Stimulated activated CD8-positive, alpha-beta memory T cell treated with anti-CD3 and anti-CD28 coated beads, Interleukin-7, amount 100 ng/mL, for 4 hours (primary cell): ENCODE measurements at regions not wholly inside any gene's neighbourhood (a gene's known extent, or its start where the extent isn't known, plus 50 kb on each side); places are given as distances from the start of the nearest gene placed in this dataset.

Experiments
- DNase-seq, 2 donors: peaks; one replicate each; pipeline ENCODE4 v3.0.0-alpha.2; 2020; ENCODE audit warnings: low read depth in 2 of 2

DNA sequence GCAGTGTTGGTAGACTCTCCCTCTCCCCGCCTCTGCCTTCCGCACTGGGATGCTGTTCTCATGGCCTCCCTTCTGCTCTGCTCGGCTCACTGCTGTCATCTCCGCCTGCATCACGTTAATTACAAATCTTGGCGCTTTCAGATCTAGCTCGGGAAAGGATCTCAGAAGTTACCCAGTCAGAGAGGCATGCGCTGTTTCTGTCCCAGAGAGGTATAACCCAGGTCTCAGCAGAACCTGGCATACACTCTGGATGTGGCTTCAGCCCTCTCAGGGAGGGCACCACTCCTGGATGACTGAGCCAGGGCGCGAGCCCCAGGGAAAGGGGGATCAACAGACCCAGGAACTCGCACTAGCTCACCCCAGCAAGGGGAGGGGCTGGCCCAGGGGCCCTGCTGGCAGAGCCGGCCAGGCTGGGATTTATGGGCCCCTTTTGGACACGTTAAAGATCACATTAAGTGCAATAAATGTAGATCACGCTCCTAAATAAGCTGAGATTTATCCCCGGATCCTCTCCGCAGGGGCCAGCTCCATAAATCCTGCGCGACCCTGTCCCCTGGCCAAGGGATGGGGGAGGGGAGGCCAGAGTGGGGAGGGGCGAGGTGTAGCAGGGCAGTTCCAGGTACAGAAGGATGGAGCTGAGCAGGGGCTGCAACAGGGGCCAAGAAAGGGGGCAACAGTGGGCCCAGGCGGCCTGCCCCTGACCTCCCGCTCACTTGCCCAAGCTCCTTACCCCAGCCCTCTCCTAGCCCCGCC lies 101.3 kb upstream of the ZBTB40 start:
- no peak for DNase-seq

DNA sequence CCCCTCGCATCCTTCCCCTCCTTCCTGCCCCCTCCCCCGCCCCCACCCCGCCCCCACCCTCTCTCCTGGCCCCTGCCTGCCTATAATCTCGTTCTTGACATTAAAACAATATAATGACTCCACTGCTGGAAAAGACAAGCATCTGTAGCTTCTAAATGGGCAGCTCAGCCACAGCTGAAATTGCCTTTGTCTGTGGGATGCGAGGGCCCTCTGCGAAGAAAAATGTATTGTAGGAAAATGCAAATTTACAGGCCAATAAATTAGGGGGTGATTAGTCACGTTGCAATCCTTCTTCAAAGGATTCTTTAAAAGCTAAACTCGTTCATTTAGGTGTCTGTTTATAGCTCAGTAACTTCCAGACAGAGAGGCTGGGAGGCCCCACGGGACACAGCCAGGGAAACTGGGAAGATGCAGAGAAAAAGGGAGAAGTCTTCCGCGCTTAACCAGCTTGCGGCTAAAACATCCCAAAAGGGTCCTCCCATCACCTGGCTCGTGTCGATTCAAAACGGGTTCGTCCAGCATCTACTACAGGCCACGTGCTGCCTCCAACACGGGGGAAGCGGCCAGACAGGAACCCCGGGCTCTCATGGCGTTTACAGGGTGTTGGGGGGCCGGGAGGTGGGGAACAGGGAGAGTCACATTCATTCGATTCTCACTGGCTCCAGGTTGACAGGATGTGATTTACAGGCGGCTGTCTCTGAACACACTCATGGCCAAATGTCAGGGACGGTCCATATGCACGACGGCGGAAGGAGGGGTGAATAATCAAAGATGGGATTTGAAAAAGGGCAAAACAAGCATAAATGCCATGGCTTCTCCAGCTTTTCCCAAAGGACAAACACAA lies 100.5 kb upstream of the ZBTB40 start:
- no peak for DNase-seq

DNA sequence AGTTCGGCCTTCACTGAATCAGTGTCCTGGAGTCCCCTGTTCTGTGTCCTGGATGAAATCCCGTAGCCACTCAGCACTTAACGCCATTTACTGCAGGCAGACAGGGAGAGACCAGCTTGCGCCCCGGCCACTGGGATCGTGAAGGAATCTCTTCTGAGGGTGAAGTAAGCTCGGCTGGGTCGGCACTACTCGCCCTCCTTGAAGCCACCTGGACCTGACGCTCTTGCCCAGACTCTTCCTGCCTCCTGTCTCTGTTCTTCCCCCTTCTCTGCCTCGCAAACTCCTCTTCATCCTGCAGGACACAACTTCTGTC lies 99.9 kb upstream of the ZBTB40 start:
- DNase-seq = no peak

DNA sequence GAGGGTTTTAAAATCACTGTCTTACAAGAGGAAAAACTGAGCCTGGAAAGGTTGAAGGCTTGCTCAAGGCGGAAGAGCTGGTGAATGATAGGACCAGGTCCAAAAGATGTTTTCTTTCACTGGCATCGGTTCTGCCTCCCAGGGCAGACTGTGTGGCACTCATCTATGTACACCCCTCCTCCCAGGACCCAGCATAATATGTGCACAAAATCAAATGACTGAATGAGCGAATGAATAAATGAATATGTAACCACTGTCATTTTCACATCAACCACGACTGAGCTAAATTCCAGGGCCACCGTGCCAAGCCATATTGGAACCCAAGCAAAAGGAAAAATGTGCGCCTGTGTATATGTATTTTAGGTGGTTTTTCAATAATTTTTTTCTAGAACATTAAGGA lies 99.3 kb upstream of the ZBTB40 start:
- no peak for DNase-seq

DNA sequence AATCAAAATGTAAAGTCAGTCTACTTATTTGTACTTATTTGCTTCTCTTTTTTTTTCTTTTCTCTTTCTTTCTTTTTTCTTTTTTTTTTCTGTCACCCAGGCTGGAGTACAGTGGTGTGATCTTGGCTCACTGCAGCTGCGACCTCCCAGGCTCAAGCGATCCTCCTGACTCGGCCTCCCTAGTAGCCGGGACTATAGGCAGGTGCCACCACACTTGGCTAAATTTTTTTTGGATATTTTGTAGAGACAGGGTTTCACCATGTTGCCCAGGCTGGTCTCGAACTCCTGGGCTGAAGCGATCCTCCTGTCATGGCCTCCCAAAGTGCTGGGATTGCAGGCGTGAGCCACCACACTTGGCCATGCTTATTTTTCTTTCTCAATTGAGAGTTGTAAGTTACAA lies 98.8 kb upstream of the ZBTB40 start:
- no peak for DNase-seq

DNA sequence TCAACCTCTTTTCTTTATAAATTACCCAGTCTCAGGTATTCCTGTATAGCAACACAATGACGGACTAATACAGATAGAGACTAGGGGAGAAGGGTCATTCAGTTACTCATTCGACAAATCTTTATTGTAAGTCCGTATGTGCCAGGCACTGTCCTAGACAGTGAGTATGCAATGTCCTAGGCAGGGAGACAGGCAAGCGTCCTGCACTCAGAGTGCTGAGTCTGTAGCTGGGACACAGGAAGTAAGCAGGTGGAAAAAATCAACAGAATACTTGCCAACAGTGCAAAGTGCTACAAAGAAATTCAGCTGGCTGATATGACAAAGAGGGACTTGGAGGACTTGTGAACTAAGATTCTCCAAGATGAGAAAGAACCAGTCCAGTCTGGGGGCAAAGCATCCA lies 92.2 kb upstream of the ZBTB40 start:
- DNase-seq = no peak

DNA sequence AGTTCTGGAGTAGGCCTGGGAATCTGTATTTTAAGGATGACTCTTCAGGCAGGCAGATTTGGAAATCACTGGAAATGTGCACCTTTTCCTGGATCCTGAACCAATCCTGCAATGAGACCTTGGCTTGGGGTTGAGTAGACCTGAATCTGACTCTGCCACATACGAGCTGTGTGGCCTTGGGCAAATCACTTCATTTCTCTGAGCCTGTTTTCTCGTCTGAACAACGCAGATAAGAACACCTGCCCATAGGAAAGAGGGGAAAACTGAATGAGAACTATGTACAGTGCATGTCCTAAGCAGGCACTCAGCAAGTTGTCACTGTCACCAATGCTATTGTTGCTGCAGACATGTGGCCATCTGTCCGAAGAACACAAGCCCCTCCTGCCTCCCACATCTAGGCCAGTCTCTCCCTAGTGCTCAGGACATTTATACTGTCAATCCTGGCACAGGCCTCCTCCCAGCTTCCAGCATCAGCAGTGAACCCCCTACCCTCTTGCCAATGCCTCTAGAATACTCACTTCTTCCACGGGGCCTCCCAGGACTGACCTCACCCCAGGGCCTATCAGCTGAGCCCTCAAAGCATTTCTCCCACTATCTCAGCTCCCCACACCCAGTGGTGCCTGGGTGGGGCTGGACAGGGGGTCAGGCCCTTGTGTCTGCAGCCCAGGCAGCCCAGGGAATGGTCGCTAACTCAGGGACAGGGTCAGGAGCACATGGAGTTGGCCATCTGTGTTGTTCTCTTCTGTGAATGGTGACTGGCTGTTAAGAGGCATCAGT lies 88.8 kb upstream of the ZBTB40 start:
- no peak for DNase-seq

DNA sequence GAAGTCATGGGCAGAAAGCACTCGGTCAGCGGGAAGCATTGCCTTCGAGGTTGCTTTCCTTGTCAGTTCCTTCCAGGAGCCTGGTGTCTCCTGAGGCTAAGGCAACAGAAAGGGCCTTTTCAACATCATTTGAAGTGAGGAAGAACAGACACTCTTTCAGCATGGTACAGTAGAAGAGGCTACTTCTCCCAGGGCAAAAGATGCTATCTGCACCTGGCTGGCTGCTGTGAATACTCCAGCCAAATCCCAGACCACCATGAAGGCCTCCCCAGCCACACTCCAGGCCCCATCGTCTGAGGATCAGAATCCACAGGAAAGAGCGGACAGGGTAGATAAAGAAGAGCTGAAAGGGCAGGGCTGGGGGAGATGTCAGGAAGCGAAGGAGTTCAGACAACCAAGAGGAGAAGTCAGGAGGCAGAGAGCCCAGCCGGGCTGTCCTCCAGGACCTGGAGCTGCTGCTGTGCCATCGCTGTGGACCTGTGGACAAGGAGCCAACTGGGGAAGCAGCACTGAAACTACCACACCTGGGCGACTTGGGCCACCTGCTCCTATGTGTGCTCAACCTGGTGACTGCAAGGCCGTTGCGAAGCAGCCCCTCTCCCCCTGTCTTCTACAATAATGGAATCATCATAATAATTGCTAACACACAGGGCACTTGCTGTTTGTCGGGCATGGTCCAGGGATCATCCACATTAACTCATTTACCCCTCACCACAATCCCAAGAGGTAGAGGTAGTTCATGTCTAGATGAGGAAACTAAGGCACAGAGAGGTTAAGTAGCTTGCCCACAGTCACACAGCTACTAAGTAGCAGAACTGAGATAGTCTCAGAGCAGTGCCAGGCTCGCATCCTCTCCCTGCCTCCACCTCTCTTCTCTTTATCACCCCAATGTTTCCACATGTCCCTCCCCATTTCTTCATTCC lies 88.0 kb upstream of the ZBTB40 start:
- no peak for DNase-seq

DNA sequence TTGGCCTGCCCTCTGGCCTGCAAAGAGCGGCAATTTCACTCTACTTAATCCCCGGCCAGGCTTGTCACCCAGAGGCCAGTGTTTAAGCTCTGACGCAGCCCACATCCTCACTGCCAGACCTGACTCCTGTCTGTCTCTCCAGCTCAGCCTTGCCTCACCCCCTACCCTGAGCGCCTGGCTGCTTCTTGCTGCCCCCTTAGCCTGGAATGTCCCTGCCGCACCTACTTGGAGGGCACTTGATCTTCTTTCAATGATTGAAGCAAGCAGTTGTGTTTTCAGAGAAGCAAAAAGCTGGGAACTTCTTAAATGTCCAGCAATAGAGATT lies 87.4 kb upstream of the ZBTB40 start:
- no peak for DNase-seq

DNA sequence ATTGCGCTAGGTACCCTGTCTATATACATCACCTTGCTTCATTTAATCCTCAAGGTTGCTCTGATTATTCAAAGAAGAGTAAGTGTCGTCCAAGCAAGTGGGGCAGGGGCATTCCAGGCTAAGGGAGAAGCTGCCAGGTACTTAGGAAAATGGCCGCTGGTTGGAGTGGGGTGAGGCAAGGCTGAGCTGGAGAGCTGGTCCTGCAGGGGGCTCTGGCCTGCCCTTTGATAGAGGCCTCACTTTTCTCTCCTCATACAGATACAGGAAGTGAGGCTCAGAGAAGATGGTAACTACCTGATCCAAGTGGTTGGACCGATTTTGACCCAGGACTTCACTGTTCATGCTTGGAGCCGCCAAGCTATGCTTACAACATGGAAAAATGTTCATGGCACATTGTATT lies 86.9 kb upstream of the ZBTB40 start:
- DNase-seq = no peak

DNA sequence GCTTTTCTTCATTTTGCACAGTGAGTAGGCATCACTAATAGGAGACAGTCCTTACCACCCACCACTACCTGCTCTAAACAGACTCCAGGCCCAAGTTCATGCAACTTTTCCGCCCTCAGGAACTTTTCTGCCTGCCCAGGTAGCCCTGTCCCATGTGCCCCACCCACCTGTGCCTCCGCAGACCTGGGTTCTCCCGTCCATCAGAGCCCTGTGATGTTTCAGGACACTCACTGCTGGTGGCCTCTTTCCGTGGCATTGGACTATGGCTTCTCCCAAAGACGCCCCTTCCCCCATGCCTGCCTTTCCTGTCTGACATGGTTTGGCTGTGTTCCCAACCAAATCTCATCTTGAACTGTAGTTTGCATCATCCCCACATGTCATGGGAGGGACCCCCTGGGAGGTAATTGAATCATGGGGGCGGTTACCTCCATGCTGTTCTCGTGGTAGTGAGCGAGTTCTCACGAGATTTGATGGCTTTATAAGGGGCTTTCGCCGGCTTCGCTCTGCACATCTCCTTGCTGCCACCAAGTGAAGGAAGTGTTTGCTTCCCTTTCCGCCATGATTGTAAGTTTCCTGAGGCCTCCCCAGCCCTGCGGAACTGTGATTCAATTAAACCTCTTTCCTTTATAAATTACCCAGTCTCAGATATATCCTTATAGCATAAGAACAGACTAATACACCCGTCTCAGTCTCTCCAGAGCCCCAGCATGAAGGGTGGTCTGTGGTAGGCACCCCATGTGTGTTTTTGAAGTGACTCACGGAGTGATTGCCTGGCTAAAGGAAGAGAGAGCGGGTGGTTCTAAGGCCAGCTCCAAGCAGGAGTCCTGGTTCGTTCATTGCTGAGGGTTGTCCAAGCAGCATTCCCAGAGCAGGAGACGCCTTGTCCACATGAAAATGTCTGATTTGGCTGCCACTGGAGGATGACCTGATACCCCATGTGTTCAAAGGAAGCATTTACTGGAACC lies 86.0 kb upstream of the ZBTB40 start:
- no peak for DNase-seq

DNA sequence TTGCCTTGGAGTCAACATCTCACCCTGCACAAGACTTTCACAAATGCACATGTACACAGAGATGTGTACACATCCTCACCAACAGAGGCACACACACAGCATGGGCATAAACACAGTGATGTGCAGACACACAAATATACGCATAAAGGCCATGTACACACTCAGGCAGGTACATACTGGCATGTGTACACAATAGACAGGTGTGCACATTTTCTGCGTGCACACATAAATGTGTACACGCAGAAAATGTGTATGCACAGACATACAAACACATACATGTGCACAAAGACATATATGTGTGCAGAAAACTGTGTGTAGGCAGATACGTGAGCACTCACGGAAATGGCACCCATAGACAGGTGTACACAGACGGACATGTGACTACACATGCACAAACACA lies 85.3 kb upstream of the ZBTB40 start:
- no peak for DNase-seq

DNA sequence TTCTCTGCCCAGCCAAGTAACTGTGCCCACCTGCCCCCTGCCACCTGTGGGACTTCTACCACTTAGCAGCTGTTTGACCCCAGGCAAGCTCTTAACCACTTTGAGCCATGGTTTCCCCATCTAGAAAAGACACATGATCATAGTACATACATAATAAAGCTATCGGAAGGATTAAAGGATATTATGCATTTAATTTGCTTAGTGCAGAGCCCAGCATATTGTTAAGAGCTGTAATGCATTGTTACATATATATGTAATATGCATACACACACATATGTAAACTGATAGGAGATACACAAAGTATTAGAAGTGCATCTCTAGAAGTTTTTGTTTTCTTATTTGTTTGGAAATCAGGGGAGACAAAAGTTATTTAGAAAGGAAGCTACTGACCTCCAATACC lies 83.5 kb upstream of the ZBTB40 start:
- DNase-seq = no peak

DNA sequence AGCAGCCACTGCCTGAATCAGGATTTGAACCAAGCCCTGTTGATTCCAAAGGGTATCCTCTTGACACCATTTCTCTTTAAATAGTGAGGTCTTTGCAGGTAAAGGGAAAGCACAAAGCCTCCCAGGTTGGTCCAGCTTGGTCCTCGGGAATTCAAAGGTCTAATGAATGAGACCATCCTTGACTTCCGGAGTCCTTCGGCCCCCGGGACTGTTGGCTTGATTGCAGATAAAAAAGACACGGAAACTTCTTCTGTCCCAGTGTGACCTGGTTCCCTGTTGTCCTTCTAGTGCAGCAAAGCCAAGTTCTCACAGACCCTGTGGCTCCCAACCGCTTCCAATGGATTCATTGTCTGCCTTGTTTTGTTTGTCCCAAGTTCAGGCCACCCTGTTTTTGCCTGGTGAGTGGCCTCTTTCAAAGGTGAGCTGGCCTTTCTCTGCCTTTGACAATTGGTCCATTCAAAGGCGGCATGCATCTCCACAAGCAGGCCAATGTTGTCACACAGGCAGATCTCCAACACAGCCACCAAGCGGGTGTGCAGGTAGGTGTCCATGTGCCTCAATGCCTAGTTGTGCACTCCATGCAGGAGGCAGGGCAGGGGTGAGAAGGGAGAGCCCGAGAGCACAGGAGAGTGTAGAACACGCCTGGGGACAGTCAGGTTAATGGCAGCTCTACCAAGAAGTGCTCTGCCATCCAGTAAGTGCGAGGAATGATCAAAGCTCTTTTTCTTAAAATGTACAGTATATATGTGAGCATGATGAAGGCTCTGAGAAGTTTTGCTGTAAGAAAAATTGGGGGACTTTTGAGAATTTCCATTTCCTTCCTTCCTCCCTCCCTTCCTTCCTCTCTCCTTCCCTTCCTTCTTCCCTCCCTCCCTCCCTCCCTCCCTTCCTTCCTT lies 82.1 kb upstream of the ZBTB40 start:
- DNase-seq = no peak

DNA sequence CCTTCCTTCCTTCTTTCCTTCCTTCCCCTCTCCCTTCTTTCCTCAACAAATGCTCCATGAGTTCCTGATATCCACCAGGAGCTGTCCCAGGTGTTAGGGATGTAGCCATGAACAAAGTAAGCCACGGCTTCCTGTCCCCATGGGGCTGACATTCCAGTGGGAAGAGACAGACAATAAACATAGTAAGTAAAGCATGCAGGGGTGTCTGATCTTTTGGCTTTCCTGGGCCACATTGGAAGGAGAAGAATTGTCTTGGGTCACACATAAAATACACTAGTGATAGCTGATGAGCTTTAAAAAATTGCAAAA lies 81.5 kb upstream of the ZBTB40 start:
- DNase-seq = no peak

DNA sequence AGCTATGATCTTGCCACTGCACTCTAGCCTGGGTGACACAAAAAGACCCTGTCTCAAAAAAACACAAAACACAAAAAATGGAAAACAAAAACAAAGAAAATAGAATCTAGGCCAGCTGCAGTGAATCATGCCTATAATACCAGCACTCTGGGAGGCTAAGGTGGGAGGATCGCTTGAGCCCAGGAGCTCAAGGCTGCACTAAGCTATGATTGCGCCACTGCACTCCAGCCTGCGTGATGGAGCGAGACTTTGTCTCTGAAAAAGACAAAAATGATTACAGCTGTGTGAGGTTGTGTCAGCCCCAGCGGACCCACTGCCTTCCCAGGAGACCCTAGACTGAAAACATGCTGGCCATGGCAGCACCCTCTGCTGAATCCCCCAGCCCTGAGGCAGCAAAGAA lies 80.2 kb upstream of the ZBTB40 start:
- no peak for DNase-seq

DNA sequence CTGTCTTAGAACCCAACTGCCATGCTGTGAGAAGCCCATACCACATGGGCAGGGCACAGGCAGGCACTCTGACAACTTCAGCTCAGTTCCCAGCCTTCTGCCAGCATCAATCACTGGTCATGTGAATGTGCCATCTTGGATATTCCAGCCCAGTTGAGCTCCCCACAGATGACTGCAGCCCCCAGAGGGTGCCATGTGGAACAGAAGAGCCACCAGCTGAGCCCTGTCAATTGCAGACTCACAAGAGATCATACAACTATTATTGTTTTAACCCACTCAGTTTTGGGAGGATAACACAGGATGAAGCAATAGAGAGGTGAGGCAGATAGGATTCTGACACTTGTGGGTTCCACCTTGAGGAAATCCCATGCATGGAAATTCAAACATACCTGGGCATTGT lies 78.4 kb upstream of the ZBTB40 start:
- no peak for DNase-seq

DNA sequence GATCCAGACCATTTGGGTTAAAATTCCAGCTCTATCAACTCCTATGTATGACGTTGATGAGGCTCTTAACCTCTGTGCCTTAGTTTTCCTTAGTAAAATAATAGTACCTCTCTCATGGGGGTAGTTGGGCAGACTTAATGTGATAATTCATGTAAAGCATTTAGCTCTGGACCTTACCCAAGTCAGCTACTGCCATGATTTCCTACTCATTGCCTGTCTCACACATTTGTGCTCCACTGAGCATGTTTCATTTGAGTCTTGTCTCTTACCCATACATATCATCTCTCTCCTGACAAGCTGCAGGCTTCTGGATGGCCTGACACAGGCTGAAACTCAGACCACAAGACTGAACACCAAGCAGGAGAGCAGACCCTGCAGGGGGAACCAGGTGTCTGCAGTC lies 77.7 kb upstream of the ZBTB40 start:
- DNase-seq = no peak

DNA sequence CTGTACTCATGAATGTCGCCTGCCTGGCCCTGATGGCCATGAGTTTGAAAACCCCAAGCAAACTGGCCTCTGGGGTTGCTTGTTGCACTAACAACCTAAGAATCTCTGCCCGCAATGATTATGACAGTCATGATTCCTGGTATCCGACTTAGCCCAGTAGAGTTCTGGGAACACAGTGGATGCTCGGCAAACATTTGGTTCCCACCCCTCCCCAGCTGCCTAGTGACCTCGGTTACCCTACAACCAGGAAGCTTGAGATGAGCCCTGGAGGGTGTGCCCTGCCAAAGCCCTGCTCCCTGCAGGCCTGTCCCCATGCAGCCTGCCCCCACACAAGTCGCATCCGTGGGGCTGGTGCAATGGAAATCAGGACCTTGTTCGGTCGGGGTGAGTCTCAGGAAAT lies 76.0 kb upstream of the ZBTB40 start:
- DNase-seq = no peak

DNA sequence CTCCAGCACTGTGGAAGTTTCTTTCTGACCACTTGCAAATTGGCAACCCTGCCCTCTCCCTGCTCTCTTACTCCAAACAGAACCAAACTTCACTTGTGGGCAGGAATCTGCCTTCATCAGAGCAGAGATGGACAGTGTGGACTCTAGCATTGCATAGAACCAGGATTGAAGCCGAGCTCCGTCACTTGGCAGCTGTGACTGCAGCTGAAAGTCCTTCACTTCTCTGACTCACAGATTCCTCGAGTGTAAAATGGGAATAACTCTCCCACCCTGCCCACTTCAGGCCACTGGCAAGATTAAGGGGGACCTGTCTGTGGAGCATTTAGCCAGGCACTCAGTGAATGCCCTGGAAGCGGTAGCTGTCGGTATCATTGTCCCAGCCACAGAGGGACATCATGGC lies 75.7 kb upstream of the ZBTB40 start:
- no peak for DNase-seq
